ENCODE measurements at regions not wholly inside any gene's neighbourhood (a gene's known extent, or its start where the extent isn't known, plus 50 kb on each side); places are given as distances from the start of the nearest gene placed in this dataset.
A peak's percentile ranks its signal among the peaks of the same experiment; 100 is the strongest.

- intact Hi-C loops (cut with DNase I; ENCODE audit: low total_unique reads): loop anchor here (10.0 kb wide), 1 partner anchor 1408 kb away; no protein-coding TSS in a partner anchor
- H3K27ac ChIP-seq: no peak overlapping the region
- no peaks in the 10 kb centered on the region for H3K9me3 ChIP-seq
- DNase-seq: no peak
- no peaks in the 10 kb centered on the region for H3K36me3 ChIP-seq
- no peak for TF ChIP-seq POLR2A (IDR thresholded peaks at IDR 0.05)
- TF ChIP-seq CTCF (IDR thresholded peaks at IDR 0.05 in 8 of 11, conservative IDR thresholded peaks at IDR 0.05 in 3 of 11): peak; percentile 51 to 79 (median 74)
- no peak for TF ChIP-seq POLR2AphosphoS5 (IDR thresholded peaks at IDR 0.05)
- WGBS, 5 donors: 28 to 36% (median 32%) methylated on average over 5 of the region's 5 CpGs
- H3K4me1 ChIP-seq: peaks cover 0 to 3% (median 0%) of the 10 kb centered on the region in 6 donors
- no peak overlapping the region for H3K4me3 ChIP-seq
- H3K27me3 ChIP-seq (replicated peaks in 1 of 7): peaks cover 0 to 27% (median 0%) of the 10 kb centered on the region in 7 donors
Observed at GRCh38 chr16:6643080-6643686, 689.5 kb upstream of the RBFOX1 start.

DNA sequence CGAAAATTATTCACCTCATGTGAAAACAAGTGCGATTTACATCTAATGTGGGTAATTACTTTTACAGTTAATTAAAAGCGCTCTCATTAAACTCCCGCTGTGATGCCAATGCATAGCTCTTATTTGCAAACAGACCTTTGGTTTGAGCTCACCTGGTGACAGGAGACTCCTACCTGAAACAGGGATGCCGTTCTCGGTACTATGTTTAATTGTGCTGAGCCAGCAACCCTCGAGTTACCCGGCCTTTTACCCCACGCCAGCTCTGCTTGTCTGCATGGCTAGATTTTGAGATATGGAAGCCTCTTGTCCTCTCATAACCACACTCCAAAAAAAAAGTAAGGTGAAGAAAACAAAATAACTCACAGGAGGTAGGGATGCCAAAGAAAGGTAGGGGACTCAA lies 690.4 kb upstream of the RBFOX1 start:
- Histone ChIP-seq H3K9me3 (no peaks in the 10 kb centered on the region), H3K36me3 (no peaks in the 10 kb centered on the region), H3K4me3 (no peak overlapping the region), H3K4me1 (peaks cover 0 to 3% (median 0%) of the 10 kb centered on the region in 6 donors), H3K27me3 (replicated peaks in 1 of 7) (peaks cover 0 to 27% (median 0%) of the 10 kb centered on the region in 7 donors), H3K27ac (no peak overlapping the region)
- DNase-seq: no peak
- TF ChIP-seq POLR2AphosphoS5 (IDR thresholded peaks at IDR 0.05) (no peak), POLR2A (IDR thresholded peaks at IDR 0.05) (no peak), CTCF (IDR thresholded peaks at IDR 0.05 in 8 of 11, conservative IDR thresholded peaks at IDR 0.05 in 3 of 11) (no peak)
- WGBS, 5 donors: 9 to 15% (median 11%) methylated on average over 9 of the region's 9 CpGs
- intact Hi-C loops (cut with DNase I; ENCODE audit: low total_unique reads): loop anchor here (10.0 kb wide), 1 partner anchor 1407 kb away; no protein-coding TSS in a partner anchor

- peaks cover 0 to 27% (median 0%) of the 10 kb centered on the region in 7 donors for H3K27me3 ChIP-seq (replicated peaks in 1 of 7)
- no peak for DNase-seq
- no peaks in the 10 kb centered on the region for H3K36me3 ChIP-seq
- TF ChIP-seq CTCF (IDR thresholded peaks at IDR 0.05 in 8 of 11, conservative IDR thresholded peaks at IDR 0.05 in 3 of 11): no peak
- TF ChIP-seq POLR2A (IDR thresholded peaks at IDR 0.05): no peak
- no peak for TF ChIP-seq POLR2AphosphoS5 (IDR thresholded peaks at IDR 0.05)
- H3K4me1 ChIP-seq: peaks cover 0 to 3% (median 0%) of the 10 kb centered on the region in 6 donors
- intact Hi-C loops (cut with DNase I; ENCODE audit: low total_unique reads): loop anchor here (10.0 kb wide), 1 partner anchor 1406 kb away; no protein-coding TSS in a partner anchor
- WGBS, 5 donors: 70 to 83% (median 76%) methylated on average over 10 of the region's 10 CpGs
- no peak overlapping the region for H3K27ac ChIP-seq
- H3K4me3 ChIP-seq: no peak overlapping the region
- no peaks in the 10 kb centered on the region for H3K9me3 ChIP-seq
Observed at GRCh38 chr16:6641091-6641490, 691.6 kb upstream of the RBFOX1 start.

- TF ChIP-seq POLR2AphosphoS5 (IDR thresholded peaks at IDR 0.05) (no peak), CTCF (IDR thresholded peaks at IDR 0.05 in 8 of 11, conservative IDR thresholded peaks at IDR 0.05 in 3 of 11) (no peak), POLR2A (IDR thresholded peaks at IDR 0.05) (no peak)
- no peaks in the 10 kb centered on the region for H3K36me3 ChIP-seq
Observed at GRCh38 chr16:6636457-6636856, 696.2 kb upstream of the RBFOX1 start.

More at GRCh38 chr16:6636457-6636856, 696.2 kb upstream of the RBFOX1 start:
- no peak overlapping the region for H3K27ac ChIP-seq
- 89 to 96% (median 94%) methylated on average over 4 of the region's 4 CpGs for WGBS, 5 donors
- H3K4me1 ChIP-seq: no peaks in the 10 kb centered on the region
- peaks cover 0 to 6% (median 0%) of the 10 kb centered on the region in 7 donors for H3K27me3 ChIP-seq (replicated peaks in 1 of 7)
- H3K9me3 ChIP-seq: no peaks in the 10 kb centered on the region
- DNase-seq: no peak
- intact Hi-C loops (cut with DNase I; ENCODE audit: low total_unique reads): no loop called here
- no peak overlapping the region for H3K4me3 ChIP-seq
